NCI-H446 treated with DMSO at 0.1 percent for 48 hours (cell line): ENCODE measurements at regions not wholly inside any gene's neighbourhood (a gene's known extent, or its start where the extent isn't known, plus 50 kb on each side); places are given as distances from the start of the nearest gene placed in this dataset.

Source experiments
- DNase-seq: peaks from one replicate; lab custom pipeline; 2025; lab: John Stamatoyannopoulos, UW

GRCh38 chr6:138550346-138550767 lies 51.1 kb upstream of the NHSL1 start:
- no peak for DNase-seq

- no peak for DNase-seq
These were observed 54.9 kb upstream of the NHSL1 start for GRCh38 chr6:138554146-138554545.

GRCh38 chr6:138555421-138555988 lies 56.2 kb upstream of the NHSL1 start:
- DNase-seq = no peak

GRCh38 chr6:138557147-138557546 lies 57.9 kb upstream of the NHSL1 start:
- no peak for DNase-seq

- no peak for DNase-seq
These were observed 59.8 kb upstream of the NHSL1 start for GRCh38 chr6:138559143-138559542.

- DNase-seq = no peak
These were observed 61.0 kb upstream of the NHSL1 start for GRCh38 chr6:138560130-138560860.

GRCh38 chr6:138562691-138563090 lies 63.4 kb upstream of the NHSL1 start:
- no peak for DNase-seq

- DNase-seq = no peak
These were observed 63.9 kb upstream of the NHSL1 start for GRCh38 chr6:138563231-138563630.

GRCh38 chr6:138563650-138564049 lies 64.4 kb upstream of the NHSL1 start:
- no peak for DNase-seq

- DNase-seq = no peak
These were observed 65.0 kb upstream of the NHSL1 start for GRCh38 chr6:138564170-138564721.

GRCh38 chr6:138567052-138567451 lies 67.8 kb upstream of the NHSL1 start:
- DNase-seq = no peak

- no peak for DNase-seq
These were observed 69.7 kb upstream of the NHSL1 start for GRCh38 chr6:138568997-138569396.

GRCh38 chr6:138569554-138569953 lies 70.3 kb upstream of the NHSL1 start:
- no peak for DNase-seq

- DNase-seq = no peak
These were observed 70.9 kb upstream of the NHSL1 start for GRCh38 chr6:138569970-138570724.

- peak; percentile 26 for DNase-seq
These were observed 71.4 kb upstream of the NHSL1 start for GRCh38 chr6:138570725-138571029.

GRCh38 chr6:138571181-138571580 lies 71.9 kb upstream of the NHSL1 start:
- no peak for DNase-seq

GRCh38 chr6:138571585-138572166 lies 72.4 kb upstream of the NHSL1 start:
- no peak for DNase-seq

GRCh38 chr6:138572167-138572875 lies 73.0 kb upstream of the NHSL1 start:
- DNase-seq = peak; percentile 51

GRCh38 chr6:138572885-138573284 lies 73.6 kb upstream of the NHSL1 start:
- DNase-seq = no peak

- no peak for DNase-seq
These were observed 76.0 kb upstream of the NHSL1 start for GRCh38 chr6:138575257-138575656.

- DNase-seq = peak; percentile 71
These were observed 77.0 kb upstream of the NHSL1 start for GRCh38 chr6:138576313-138576712.
